GM23338 (cell line): ENCODE measurements at regions not wholly inside any gene's neighbourhood (a gene's known extent, or its start where the extent isn't known, plus 50 kb on each side); places are given as distances from the start of the nearest gene placed in this dataset.

ENCODE experiments used
- ATAC-seq: fragments of 200-7000 bp; cut with Tn5 transposase; 3 replicates; pipeline ENCODE4 v1.9.1; 2020
- DNase-seq: peaks from one replicate; pipeline ENCODE4 v3.0.0-alpha.2; 2015; ENCODE audit warnings: low spot score
- H2AFZ ChIP-seq: fragments of 200-600 bp; sonication (generic); 2 replicates; pipeline ENCODE4 v1.8.0; 2016; ENCODE audit warnings: antibody characterized with exemption, mild to moderate bottlenecking, moderate library complexity
- H3F3A ChIP-seq: fragments of 200-600 bp; sonication (generic); replicated peaks from 2 replicates; pipeline ENCODE4 v1.8.0; 2017; ENCODE audit warnings: antibody characterized with exemption, mixed run types, low read depth
- H3K27ac ChIP-seq: fragments of 200-600 bp; sonication (generic); 2 replicates; pipeline ENCODE4 v1.6.1; 2016; ENCODE audit warnings: low read depth
- H3K27me3 ChIP-seq: fragments of 200-600 bp; sonication (generic); 2 replicates; pipeline ENCODE4 v1.8.0; 2016; ENCODE audit warnings: mild to moderate bottlenecking, mixed run types, moderate library complexity; ENCODE audit not compliant: insufficient read depth
- H3K36me3 ChIP-seq: fragments of 200-600 bp; sonication (generic); 2 replicates; pipeline ENCODE4 v1.8.0; 2016; ENCODE audit warnings: mild to moderate bottlenecking; ENCODE audit not compliant: insufficient read depth
- H3K4me1 ChIP-seq: fragments of 200-600 bp; sonication (generic); 2 replicates; pipeline ENCODE4 v1.8.0; 2016; ENCODE audit warnings: mild to moderate bottlenecking, moderate library complexity; ENCODE audit not compliant: insufficient read depth
- H3K4me2 ChIP-seq: fragments of 200-600 bp; sonication (generic); 2 replicates; pipeline ENCODE4 v1.7.1; 2017; ENCODE audit warnings: mixed run types
- H3K4me3 ChIP-seq: fragments of 200-600 bp; sonication (generic); 2 replicates; pipeline ENCODE4 v1.6.1; 2016; ENCODE audit warnings: mixed run types
- H3K79me2 ChIP-seq: fragments of 200-600 bp; sonication (generic); replicated peaks from 2 replicates; pipeline ENCODE4 v1.8.0; 2017; ENCODE audit warnings: mild to moderate bottlenecking; ENCODE audit not compliant: insufficient read depth
- H3K9me2 ChIP-seq: fragments of 200-600 bp; sonication (generic); 2 replicates; pipeline ENCODE4 v1.8.0; 2017; ENCODE audit not compliant: insufficient read depth
- H4K20me1 ChIP-seq: fragments of 200-600 bp; sonication (generic); replicated peaks from 2 replicates; pipeline ENCODE4 v1.8.0; 2017; ENCODE audit warnings: mild to moderate bottlenecking; ENCODE audit not compliant: insufficient read depth
- H3K27ac Mint-ChIP-seq: 2 replicates; pipeline ENCODE4 v1.8.0; 2020; ENCODE audit warnings: inconsistent platforms, mild to moderate bottlenecking, moderate library complexity, mixed read lengths
- H3K27me3 Mint-ChIP-seq: 3 replicates; pipeline ENCODE4 v1.8.0; 2022; ENCODE audit warnings: low read depth, mild to moderate bottlenecking, moderate library complexity, mixed read lengths, inconsistent platforms; ENCODE audit not compliant: insufficient read depth, poor library complexity
- H3K36me3 Mint-ChIP-seq: 3 replicates; pipeline ENCODE4 v1.8.0; 2021; ENCODE audit warnings: low read depth, mild to moderate bottlenecking, inconsistent platforms, moderate library complexity, mixed read lengths
- H3K4me1 Mint-ChIP-seq: 3 replicates; pipeline ENCODE4 v1.8.0; 2020; ENCODE audit warnings: mild to moderate bottlenecking, inconsistent platforms, mixed read lengths
- H3K4me3 Mint-ChIP-seq: 3 replicates; pipeline ENCODE4 v1.8.0; 2021; ENCODE audit warnings: moderate library complexity, mild to moderate bottlenecking, inconsistent platforms, mixed read lengths
- H3K9me3 Mint-ChIP-seq: 3 replicates; pipeline ENCODE4 v1.8.0; 2020; ENCODE audit warnings: moderate library complexity, mild to moderate bottlenecking, inconsistent platforms, mixed read lengths
- CREB1 ChIP-seq: fragments of 250-450 bp; sonication (Bioruptor Pico); IDR thresholded peaks from 2 replicates; pipeline ENCODE4 v1.5.0; 2020; ENCODE audit warnings: low read depth, mild to moderate bottlenecking, moderate library complexity
- EZH2phosphoT487 ChIP-seq: fragments of 200-600 bp; sonication (generic); IDR thresholded peaks from one replicate; pipeline ENCODE4 v1.8.1; 2018; ENCODE audit warnings: antibody characterized with exemption; ENCODE audit not compliant: unreplicated experiment
- JUNB ChIP-seq: IDR thresholded peaks from one replicate; pipeline ENCODE4 v1.6.1; 2016; ENCODE audit warnings: antibody characterized with exemption; ENCODE audit not compliant: unreplicated experiment
- NANOG ChIP-seq: IDR thresholded peaks from 2 replicates; pipeline ENCODE4 v1.6.1; 2016; ENCODE audit warnings: antibody characterized with exemption, borderline replicate concordance
- POLR2AphosphoS5 ChIP-seq: IDR thresholded peaks from 2 replicates; pipeline ENCODE4 v1.6.1; 2016; ENCODE audit warnings: antibody characterized with exemption, low read depth
- REST ChIP-seq: IDR thresholded peaks from one replicate; pipeline ENCODE4 v1.6.1; 2018; ENCODE audit warnings: antibody characterized with exemption; ENCODE audit not compliant: unreplicated experiment
- STAT1 ChIP-seq: IDR thresholded peaks from one replicate; pipeline ENCODE4 v1.6.1; 2016; ENCODE audit warnings: antibody characterized with exemption; ENCODE audit not compliant: unreplicated experiment
- ZNF114 ChIP-seq: fragments of 250-450 bp; sonication (Bioruptor Pico); IDR thresholded peaks from 2 replicates; pipeline ENCODE4 v1.5.0; 2020; ENCODE audit warnings: mild to moderate bottlenecking, moderate library complexity
- ZNF331 ChIP-seq: fragments of 250-450 bp; sonication (Bioruptor Pico); IDR thresholded peaks from 2 replicates; pipeline ENCODE4 v1.5.0; 2020; ENCODE audit warnings: low read depth, mild to moderate bottlenecking, moderate library complexity
- ZNF462 ChIP-seq: fragments of 250-450 bp; sonication (Bioruptor Pico); IDR thresholded peaks from 2 replicates; pipeline ENCODE4 v1.5.0; 2020; ENCODE audit warnings: mild to moderate bottlenecking, moderate library complexity
- TF ChIP-seq, protein P1 (sequence below): IDR thresholded peaks from 2 replicates; pipeline ENCODE4 v1.6.1; 2016; ENCODE audit warnings: antibody characterized with exemption

DNA sequence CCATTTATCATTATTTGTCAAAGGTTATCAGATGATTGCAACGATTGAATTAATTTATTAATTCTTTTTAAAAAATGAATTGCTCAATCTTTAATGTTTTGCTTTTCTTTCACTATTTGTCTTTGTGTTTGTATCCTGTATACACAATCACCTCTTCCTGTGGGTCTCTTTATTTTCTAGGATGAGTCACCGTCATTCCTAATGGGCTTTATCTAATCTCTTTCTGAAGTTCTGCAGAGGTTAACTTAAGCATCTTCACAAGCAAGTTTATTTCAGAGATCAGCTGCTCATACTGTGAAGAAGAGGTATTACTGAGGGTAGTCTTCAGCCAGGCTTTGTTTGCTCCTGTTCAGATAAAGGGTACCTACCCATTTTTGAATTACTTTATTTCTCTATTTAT lies 323.9 kb downstream of the NNT start:
- 0 out of 3 replicates have a peak, but pooled peaks cover 3% of the 10 kb centered on the region for H3K36me3 Mint-ChIP-seq
- no peak overlapping the region for H3K4me2 ChIP-seq
- TF ChIP-seq EZH2phosphoT487 (no peak), NANOG (no peak), ZNF114 (CRISPR knock-in tag) (no peak), STAT1 (no peak), CREB1 (CRISPR knock-in tag) (no peak), JUNB (no peak), REST (no peak), ZNF462 (no peak), ZNF331 (CRISPR knock-in tag) (no peak), POLR2AphosphoS5 (no peak)
- TF ChIP-seq, protein P1, sequence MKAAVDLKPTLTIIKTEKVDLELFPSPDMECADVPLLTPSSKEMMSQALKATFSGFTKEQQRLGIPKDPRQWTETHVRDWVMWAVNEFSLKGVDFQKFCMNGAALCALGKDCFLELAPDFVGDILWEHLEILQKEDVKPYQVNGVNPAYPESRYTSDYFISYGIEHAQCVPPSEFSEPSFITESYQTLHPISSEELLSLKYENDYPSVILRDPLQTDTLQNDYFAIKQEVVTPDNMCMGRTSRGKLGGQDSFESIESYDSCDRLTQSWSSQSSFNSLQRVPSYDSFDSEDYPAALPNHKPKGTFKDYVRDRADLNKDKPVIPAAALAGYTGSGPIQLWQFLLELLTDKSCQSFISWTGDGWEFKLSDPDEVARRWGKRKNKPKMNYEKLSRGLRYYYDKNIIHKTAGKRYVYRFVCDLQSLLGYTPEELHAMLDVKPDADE, result no peak
- H3K27ac ChIP-seq, result no peak overlapping the region
- H3F3A ChIP-seq, result no peaks in the 10 kb centered on the region
- H3K36me3 ChIP-seq, result no peaks in the 10 kb centered on the region
- no peaks in the 10 kb centered on the region for H4K20me1 ChIP-seq
- no peaks in the 10 kb centered on the region; the same call in 2 of the 3 replicates for H3K9me3 Mint-ChIP-seq
- no peaks in the 10 kb centered on the region for H3K4me1 Mint-ChIP-seq
- DNase-seq, result no peak
- H3K9me2 ChIP-seq, result 0 out of 2 replicates have a peak, but pooled peaks cover 3% of the 10 kb centered on the region
- no peaks in the 10 kb centered on the region for H3K27me3 ChIP-seq
- no peaks in the 10 kb centered on the region for H3K27me3 Mint-ChIP-seq
- H3K4me3 Mint-ChIP-seq, result no peak overlapping the region
- no peak for ATAC-seq
- no peaks in the 10 kb centered on the region for H3K4me1 ChIP-seq
- no peak overlapping the region for H2AFZ ChIP-seq
- no peak overlapping the region for H3K27ac Mint-ChIP-seq
- no peak overlapping the region for H3K4me3 ChIP-seq
- no peaks in the 10 kb centered on the region for H3K79me2 ChIP-seq
